ENCODE measurements at regions not wholly inside any gene's neighbourhood (a gene's known extent, or its start where the extent isn't known, plus 50 kb on each side); places are given as distances from the start of the nearest gene placed in this dataset.
"Not testable (repeated sequence)": the region's sequence is repeated elsewhere in the genome, so short reads cannot be mapped to it uniquely, and the experiment has no call there.

DNA sequence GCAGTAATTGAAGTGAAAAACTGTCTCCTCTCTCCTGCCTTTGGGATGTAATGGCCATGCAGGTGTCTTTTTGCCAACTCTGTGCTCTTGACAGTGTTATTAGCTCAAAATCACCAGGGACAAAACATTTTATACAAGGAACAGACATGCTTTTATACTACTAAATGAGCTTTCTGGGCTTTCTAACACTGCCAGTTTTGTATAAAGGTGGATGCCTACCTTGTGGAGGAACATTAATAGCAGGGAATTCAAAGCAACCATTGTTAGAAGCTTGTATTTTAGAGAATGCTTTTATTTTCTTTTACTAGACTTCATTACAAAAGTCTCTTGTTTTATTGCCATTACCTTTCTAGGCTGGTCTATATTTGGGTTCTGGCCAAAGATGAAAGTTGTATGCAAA lies 54.7 kb upstream of the ARSJ start:
- Histone ChIP-seq H3K27me3 (ENCODE audit: low read depth) (no peaks in the 10 kb centered on the region), H3K36me3 (replicated peaks) (no peaks in the 10 kb centered on the region), H3K4me1 (no peaks in the 10 kb centered on the region; the same call in 1 of the 2 replicates), H3K4me3 (no peak overlapping the region), H3K9me3 (no peaks in the 10 kb centered on the region)
- DNase-seq (ENCODE audit: low spot score in 2 of 2), result no peak
- in situ Hi-C loops (cut with MboI; ENCODE audit: low sequenced_read_pairs), result no loop called here

DNA sequence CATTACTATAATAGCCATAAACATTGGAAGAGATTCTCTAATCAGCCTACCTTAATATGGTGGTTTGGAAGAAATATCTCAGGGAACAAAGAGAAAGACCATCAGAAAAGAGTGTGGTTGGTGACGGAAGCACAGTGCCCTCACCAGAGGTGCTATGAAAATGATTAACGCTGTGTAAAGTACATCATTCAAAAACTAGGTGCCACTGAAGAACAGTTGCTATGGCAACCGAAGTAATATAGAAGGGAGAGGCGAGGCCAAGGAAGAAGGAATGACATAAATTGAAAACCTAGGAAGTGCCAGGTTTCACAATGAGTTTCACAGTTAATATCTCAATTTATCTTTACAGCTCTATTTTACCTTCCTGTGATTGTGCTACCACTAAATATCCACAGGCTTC lies 57.0 kb upstream of the ARSJ start:
- DNase-seq (ENCODE audit: low spot score in 2 of 2), result no peak
- in situ Hi-C loops (cut with MboI; ENCODE audit: low sequenced_read_pairs), result no loop called here
- Histone ChIP-seq H3K4me1 (no peaks in the 10 kb centered on the region), H3K4me3 (no peak overlapping the region), H3K9me3 (no peaks in the 10 kb centered on the region), H3K27me3 (ENCODE audit: low read depth) (no peaks in the 10 kb centered on the region), H3K36me3 (replicated peaks) (no peaks in the 10 kb centered on the region)

DNA sequence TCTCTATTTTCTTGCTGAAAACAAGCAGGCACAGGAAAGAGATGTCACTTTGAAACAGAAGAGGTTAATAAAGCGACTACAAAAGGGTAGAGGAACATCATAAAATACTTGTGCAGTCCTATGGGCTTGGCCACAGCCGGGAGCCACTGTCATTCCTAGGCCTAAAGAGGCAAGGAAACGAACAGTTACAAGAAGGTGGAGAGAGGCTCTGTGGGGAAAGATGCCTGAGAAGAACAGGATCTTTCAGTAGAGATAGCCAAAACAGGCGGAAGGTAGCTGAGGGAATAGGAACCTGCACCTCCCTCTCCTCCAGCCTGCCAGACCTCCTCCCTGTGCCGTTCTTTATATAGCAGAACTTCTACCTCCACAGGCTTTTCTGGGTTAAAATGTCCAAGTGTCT lies 57.4 kb upstream of the ARSJ start:
- Histone ChIP-seq H3K4me3 (no peak overlapping the region), H3K4me1 (no peaks in the 10 kb centered on the region), H3K36me3 (replicated peaks) (no peaks in the 10 kb centered on the region), H3K9me3 (no peaks in the 10 kb centered on the region), H3K27me3 (ENCODE audit: low read depth) (no peaks in the 10 kb centered on the region)
- in situ Hi-C loops (cut with MboI; ENCODE audit: low sequenced_read_pairs), result no loop called here
- DNase-seq (ENCODE audit: low spot score in 2 of 2), result no peak

DNA sequence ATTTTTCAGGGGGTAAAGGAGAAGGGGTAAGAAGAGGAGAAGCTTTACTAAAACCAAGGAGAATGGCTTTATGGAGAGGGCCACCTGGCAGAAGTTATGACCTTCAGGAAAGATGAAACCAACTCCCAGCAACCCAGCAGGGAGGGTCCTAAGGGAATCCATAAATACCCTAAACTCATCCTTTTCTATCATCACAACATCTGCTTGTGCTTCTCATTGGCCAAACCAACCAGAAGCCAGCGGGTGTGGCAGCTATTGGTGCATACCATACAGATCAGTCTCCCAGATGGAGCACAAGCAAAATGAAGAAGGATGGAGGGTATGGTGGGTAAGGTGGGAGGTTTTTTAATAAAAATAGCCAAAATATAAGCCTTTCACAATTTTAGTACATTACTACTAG lies 58.5 kb upstream of the ARSJ start:
- Histone ChIP-seq H3K4me3 (no peak overlapping the region), H3K36me3 (replicated peaks) (no peaks in the 10 kb centered on the region), H3K9me3 (no peaks in the 10 kb centered on the region), H3K4me1 (no peaks in the 10 kb centered on the region), H3K27me3 (ENCODE audit: low read depth) (no peaks in the 10 kb centered on the region)
- in situ Hi-C loops (cut with MboI; ENCODE audit: low sequenced_read_pairs), result no loop called here
- DNase-seq (ENCODE audit: low spot score in 2 of 2), result no peak

DNA sequence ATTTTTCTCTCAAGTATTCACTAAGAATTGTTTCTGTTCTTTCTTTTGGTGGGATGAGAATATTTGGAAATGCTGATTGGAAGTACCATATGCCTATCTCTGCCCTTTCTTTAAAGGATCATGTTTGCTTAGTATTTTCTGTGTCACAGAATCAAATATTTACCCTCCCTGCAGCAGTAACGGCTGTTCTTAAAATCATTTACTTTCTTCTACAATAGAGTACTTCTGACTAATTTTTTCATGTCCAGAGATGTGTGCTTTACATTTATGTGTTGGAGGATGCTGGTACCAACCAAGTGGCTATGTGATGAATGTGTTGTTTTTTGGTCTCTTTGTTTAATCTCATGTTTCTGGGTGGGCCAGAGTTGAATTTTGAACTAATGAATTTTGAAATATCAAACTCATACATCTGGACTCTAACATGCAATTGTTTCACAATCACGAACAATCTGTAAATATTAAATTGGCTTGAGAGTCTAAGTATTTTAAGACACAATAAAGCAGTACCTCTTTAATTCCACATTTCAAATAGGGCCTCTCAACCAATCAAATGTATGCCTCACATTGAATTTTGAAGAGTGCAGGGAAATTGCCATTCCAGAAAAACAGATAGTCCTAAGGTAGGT lies 59.4 kb upstream of the ARSJ start:
- no peaks in the 10 kb centered on the region for H3K4me1 ChIP-seq
- H3K27me3 ChIP-seq (ENCODE audit: low read depth), result no peaks in the 10 kb centered on the region
- in situ Hi-C loops (cut with MboI; ENCODE audit: low sequenced_read_pairs), result no loop called here
- H3K36me3 ChIP-seq (replicated peaks), result no peaks in the 10 kb centered on the region
- no peak overlapping the region for H3K4me3 ChIP-seq
- DNase-seq (ENCODE audit: low spot score in 2 of 2), result no peak
- H3K9me3 ChIP-seq, result no peaks in the 10 kb centered on the region

DNA sequence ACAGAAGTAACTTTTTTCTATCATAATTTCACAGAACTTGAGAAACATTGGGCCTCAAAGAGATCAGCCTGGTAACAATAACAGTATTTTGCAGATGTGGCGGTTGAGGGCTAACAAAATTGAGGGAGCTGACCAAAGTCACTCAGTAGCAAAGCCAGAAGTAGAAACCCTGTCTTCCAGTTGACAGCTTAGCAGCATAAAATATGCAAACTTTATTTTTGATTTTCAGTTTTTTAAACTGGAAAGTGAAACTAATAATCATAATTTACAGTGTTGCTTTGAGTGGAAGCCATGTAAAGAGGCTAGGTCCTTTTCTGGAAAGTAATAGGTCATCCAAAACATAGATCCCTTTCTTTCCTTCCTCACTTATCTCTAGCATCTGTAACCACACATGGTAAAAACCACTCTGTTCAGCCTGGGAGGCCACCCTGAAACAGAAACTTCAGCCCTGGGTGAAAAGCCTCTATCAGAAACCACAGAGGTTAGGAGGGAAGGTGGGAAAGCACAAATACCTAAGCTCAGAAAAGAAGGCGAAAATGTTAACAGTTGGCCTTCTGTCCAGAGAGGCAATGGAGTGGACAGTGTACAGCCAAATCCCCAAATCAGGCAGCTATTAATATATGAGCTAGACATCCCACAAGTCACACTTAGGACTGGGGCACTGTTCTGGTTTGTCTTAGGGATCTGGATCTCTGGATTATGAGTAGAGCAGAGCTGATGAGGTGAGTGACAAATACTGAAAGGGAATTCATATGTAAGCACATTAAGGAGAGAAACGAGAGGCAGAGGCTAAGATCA lies 61.1 kb upstream of the ARSJ start:
- Histone ChIP-seq H3K27me3 (ENCODE audit: low read depth) (no peaks in the 10 kb centered on the region), H3K9me3 (no peaks in the 10 kb centered on the region), H3K4me3 (no peak overlapping the region), H3K4me1 (no peaks in the 10 kb centered on the region), H3K36me3 (replicated peaks) (no peaks in the 10 kb centered on the region)
- in situ Hi-C loops (cut with MboI; ENCODE audit: low sequenced_read_pairs), result no loop called here
- DNase-seq (ENCODE audit: low spot score in 2 of 2), result no peak

DNA sequence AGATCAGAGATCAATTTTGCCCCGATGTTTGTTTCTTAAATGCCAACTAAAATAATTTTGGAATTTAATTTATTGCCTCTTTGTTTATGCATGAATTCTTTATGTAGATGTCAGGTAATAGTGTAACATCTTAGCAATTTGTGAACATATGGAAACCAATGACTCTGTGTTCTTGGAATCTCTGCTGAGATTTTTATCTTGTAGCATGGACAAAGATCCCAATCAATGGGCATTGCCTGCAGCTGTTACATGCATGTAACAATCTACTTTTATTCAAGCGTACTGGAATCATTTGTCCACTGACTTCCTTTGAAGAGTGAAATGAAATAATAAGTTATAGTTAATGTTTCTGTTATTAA lies 61.6 kb upstream of the ARSJ start:
- no peaks in the 10 kb centered on the region for H3K27me3 ChIP-seq (ENCODE audit: low read depth)
- DNase-seq (ENCODE audit: low spot score in 2 of 2), result no peak
- no peaks in the 10 kb centered on the region for H3K4me1 ChIP-seq
- H3K4me3 ChIP-seq, result no peak overlapping the region
- in situ Hi-C loops (cut with MboI; ENCODE audit: low sequenced_read_pairs), result no loop called here
- H3K9me3 ChIP-seq, result no peaks in the 10 kb centered on the region
- H3K36me3 ChIP-seq (replicated peaks), result no peaks in the 10 kb centered on the region

DNA sequence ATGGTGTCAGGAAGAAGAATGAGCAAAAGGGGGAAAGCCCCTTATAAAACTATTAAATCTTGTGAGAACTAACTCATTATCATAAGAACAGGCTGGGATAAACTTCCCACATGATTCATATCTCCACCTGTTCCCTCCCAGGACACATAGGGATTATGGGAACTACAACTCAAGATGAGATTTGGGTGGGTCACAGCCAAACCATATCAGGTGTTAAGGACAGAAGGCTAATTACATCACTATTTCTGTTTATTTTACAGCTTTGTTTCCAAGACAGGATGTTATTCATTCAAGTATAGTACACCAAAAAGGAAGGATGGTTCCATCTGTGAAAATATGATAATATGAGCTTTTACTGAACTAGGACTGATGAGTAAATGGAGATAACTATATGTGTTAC lies 63.7 kb upstream of the ARSJ start:
- in situ Hi-C loops (cut with MboI; ENCODE audit: low sequenced_read_pairs), result no loop called here
- no peak for DNase-seq (ENCODE audit: low spot score in 2 of 2)
- no peaks in the 10 kb centered on the region for H3K36me3 ChIP-seq (replicated peaks)
- no peak overlapping the region for H3K4me3 ChIP-seq
- H3K27me3 ChIP-seq (ENCODE audit: low read depth), result no peaks in the 10 kb centered on the region
- H3K4me1 ChIP-seq, result no peaks in the 10 kb centered on the region
- no peaks in the 10 kb centered on the region for H3K9me3 ChIP-seq

DNA sequence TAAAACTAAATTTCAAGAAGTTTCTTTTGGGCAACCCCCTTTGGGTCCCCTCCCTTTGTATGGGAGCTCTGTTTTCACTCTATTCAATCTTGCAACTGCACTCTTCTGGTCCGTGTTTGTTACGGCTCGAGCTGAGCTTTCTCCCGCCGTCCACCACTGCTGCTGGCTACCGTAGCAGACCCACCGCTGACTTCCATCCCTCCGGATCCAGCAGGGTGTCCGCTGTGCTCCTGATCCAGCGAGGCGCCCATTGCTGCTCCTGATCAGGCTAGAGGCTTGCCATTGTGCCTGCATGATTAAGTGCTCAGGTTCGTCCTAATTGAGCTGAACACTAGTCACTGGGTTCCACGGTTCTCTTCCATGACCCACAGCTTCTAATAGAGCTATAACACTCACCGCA lies 64.9 kb upstream of the ARSJ start:
- H3K9me3 ChIP-seq; H3K4me1 ChIP-seq; H3K36me3 ChIP-seq (replicated peaks); DNase-seq (ENCODE audit: low spot score in 2 of 2); H3K4me3 ChIP-seq; H3K27me3 ChIP-seq (ENCODE audit: low read depth); in situ Hi-C loops (cut with MboI; ENCODE audit: low sequenced_read_pairs): not testable (repeated sequence)

DNA sequence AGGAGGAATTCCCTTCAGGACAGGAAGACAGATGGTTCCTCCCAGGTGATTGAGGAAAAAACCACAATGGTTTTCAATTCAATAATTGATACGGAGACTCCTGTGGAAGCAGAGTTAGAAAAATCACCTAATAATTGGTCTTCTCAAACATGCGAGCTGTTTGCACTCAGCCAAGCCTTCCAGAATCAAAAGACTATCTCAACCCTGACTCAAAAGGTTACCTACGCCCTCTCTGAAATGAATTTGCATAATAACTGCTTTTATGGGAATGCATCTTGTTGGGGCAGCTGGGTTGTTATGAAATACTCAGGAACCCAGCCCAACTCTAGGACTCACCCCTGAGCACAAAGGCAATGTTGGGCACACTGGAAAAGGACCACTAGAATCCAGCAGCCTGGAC lies 66.9 kb upstream of the ARSJ start:
- Histone ChIP-seq H3K9me3 (no peaks in the 10 kb centered on the region), H3K27me3 (ENCODE audit: low read depth) (no peaks in the 10 kb centered on the region), H3K4me3 (no peak overlapping the region), H3K4me1 (no peaks in the 10 kb centered on the region), H3K36me3 (replicated peaks) (no peaks in the 10 kb centered on the region)
- in situ Hi-C loops (cut with MboI; ENCODE audit: low sequenced_read_pairs), result no loop called here
- DNase-seq (ENCODE audit: low spot score in 2 of 2), result peak in 1 of 2 experiments; percentile 17

DNA sequence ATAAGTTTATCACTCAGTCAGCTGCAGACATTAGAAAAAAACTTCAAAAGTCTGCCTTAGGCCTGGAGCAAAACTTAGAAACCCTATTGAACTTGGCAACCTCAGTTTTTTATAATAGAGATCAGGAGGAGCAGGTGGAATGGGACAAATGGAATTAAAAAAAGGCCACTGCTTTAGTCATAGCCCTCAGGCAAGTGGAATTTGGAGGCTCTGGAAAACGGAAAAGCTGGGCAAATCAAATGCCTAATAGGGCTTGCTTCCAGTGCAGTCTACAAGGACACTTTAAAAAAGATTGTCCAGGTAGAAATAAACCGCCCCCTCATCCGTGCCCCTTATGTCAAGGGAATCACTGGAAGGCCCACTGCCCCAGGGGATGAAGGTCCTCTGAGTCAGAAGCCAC lies 68.7 kb upstream of the ARSJ start:
- H3K36me3 ChIP-seq (replicated peaks); H3K27me3 ChIP-seq (ENCODE audit: low read depth); H3K4me1 ChIP-seq; in situ Hi-C loops (cut with MboI; ENCODE audit: low sequenced_read_pairs); H3K4me3 ChIP-seq; H3K9me3 ChIP-seq; DNase-seq (ENCODE audit: low spot score in 2 of 2): not testable (repeated sequence)

DNA sequence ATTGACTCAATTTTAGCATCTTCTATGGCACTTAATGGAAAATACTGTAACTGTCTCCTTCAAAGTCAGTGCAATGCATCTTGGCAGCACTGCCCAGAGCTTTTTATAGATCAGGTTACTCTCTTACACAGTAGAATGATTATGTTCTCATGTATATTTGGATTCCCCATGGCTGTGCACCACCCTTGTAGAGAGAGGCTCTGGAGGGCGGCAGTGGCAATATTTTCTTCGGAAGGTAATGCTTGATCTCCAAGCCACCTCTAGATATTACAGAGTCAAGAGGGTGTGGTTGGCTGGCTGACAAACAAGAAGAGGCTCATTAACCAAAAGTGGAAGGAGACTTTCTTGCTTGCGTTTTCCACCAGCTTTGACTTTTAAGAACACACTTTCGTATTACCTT lies 72.8 kb upstream of the ARSJ start:
- no peak for DNase-seq (ENCODE audit: low spot score in 2 of 2)
- H3K36me3 ChIP-seq (replicated peaks), result no peaks in the 10 kb centered on the region
- H3K4me1 ChIP-seq, result no peaks in the 10 kb centered on the region
- H3K9me3 ChIP-seq, result no peaks in the 10 kb centered on the region
- in situ Hi-C loops (cut with MboI; ENCODE audit: low sequenced_read_pairs), result no loop called here
- no peak overlapping the region for H3K4me3 ChIP-seq
- H3K27me3 ChIP-seq (ENCODE audit: low read depth), result no peaks in the 10 kb centered on the region

DNA sequence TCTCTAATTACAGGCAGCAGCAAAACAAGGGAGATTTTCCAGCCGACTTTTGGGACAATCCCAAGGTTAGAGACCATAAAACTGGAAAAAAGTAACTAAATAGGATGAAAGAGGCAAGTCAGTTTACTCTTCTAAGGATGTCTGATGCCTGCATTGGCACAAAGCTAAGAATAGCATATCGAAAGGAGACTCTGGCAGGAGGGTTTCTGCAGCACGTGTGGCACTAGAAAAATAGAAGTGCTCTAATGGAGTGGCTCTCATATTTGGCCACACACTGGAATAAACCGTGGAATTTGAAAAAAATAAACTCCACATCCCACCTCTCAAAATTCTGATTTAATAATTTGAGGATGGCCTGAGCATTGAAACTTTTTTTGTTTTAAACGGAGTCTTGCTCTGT lies 77.2 kb upstream of the ARSJ start:
- in situ Hi-C loops (cut with MboI; ENCODE audit: low sequenced_read_pairs), result no loop called here
- no peaks in the 10 kb centered on the region for H3K4me1 ChIP-seq
- H3K27me3 ChIP-seq (ENCODE audit: low read depth), result no peaks in the 10 kb centered on the region

DNA sequence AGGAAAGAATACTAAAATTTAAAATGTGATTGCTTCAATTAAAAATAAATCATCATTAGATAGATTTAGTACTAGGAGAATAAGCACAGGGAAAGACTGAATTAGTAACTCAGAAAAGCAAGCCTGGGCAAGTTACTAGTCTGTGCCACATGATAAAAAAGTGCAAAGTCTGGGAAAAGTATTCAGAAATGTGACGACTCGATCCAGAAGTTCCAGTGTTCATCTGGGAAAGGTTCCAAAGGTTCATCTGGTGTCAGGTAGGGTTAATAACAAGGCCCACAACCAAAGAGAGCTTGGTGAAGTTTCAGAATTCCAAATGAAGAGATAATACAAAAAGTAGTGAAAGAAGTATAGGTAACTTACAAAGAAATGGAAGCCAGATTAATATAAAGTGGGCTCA lies 78.3 kb upstream of the ARSJ start:
- no peak for DNase-seq (ENCODE audit: low spot score in 2 of 2)
- Histone ChIP-seq H3K4me1 (no peaks in the 10 kb centered on the region), H3K36me3 (replicated peaks) (no peaks in the 10 kb centered on the region), H3K4me3 (no peak overlapping the region), H3K9me3 (no peaks in the 10 kb centered on the region), H3K27me3 (ENCODE audit: low read depth) (no peaks in the 10 kb centered on the region)
- in situ Hi-C loops (cut with MboI; ENCODE audit: low sequenced_read_pairs), result no loop called here

More for the DNA sequence above, 77.2 kb upstream of the ARSJ start:
- Histone ChIP-seq H3K36me3 (replicated peaks) (no peaks in the 10 kb centered on the region), H3K9me3 (no peaks in the 10 kb centered on the region), H3K4me3 (no peak overlapping the region)
- DNase-seq (ENCODE audit: low spot score in 2 of 2), result no peak

DNA sequence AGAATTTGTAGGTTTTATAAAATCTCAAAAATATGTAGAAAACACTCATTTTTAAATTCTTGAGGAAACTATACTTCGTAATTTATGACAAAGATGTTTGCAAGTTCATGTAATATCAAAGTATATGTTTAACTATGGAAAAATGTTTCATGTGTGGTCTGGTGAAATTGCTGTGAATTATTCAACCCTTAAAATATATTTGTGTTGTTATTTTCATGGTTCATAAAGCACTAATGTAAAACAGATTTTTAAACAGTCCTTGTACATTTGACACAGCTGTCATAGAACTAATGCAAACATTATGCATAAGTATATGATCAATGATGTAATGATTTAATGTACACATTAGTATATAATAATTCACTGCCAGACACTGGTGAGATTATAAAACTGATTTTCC lies 83.1 kb upstream of the ARSJ start:
- H3K4me3 ChIP-seq, result no peak overlapping the region
- no peaks in the 10 kb centered on the region for H3K4me1 ChIP-seq
- no peaks in the 10 kb centered on the region for H3K27me3 ChIP-seq (ENCODE audit: low read depth)
- in situ Hi-C loops (cut with MboI; ENCODE audit: low sequenced_read_pairs), result no loop called here
- no peaks in the 10 kb centered on the region for H3K36me3 ChIP-seq (replicated peaks)
- H3K9me3 ChIP-seq, result no peaks in the 10 kb centered on the region
- no peak for DNase-seq (ENCODE audit: low spot score in 2 of 2)
